HG02763 (cell line): ENCODE measurements at regions not wholly inside any gene's neighbourhood (a gene's known extent, or its start where the extent isn't known, plus 50 kb on each side); places are given as distances from the start of the nearest gene placed in this dataset.

Experiments used
- ATAC-seq: cut with Tn5 transposase; IDR thresholded peaks from one replicate; pipeline ENCODE4 v1.9.1; 2021; ENCODE audit warnings: mild to moderate bottlenecking, moderate library complexity; ENCODE audit not compliant: unreplicated experiment

DNA sequence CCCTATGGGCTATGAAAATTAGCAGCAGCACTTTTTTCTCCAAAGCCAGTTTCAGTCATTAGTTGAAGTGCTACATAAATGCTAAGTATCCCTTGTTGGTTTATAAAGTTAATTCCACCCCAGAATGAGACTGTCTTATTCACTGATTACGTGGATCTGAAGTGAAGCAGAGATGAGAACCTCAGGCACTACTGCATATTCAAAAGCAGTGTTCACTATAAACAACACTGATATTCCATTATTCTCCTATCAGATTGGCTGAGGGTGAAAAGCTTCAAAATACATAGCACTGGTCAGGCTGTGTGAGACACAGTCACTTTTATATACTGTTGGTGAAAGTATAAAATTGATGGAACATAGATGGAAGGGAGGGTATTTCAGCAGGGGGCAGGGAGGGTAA is 395.7 kb upstream of the RARB start:
- no peak for ATAC-seq

DNA sequence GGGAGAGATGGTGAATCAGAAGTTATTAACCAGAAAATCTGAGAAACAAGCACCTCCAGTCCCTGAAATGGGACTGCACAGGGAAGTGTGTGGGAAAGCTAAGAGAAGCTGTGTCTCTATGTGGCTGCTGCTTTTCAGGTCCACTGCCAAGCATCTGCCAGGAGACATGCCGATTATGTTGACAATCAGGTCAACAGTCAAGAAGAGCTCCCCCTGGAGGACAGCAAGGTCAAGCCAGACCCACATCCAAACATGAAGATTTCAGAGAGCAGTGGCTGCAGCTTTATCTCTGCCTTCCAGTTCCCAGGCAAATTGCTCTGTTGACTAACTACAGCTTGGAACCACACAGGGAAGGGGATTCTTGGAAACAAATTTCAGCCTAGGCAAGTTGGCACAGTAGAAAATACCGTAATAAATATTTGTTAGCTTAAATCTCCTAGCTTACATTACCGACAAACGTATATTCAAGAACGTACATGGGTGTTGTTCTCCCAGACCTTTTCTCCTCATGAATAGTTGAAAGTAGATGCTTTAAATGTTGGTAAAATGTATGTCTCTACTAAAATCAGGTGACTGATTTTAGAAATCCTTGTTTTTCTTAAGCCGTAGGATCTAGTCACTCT is 394.5 kb upstream of the RARB start:
- no peak for ATAC-seq

- no peak for ATAC-seq
These were observed 392.5 kb upstream of the RARB start for GRCh38 chr3:25035526-25035925.

DNA sequence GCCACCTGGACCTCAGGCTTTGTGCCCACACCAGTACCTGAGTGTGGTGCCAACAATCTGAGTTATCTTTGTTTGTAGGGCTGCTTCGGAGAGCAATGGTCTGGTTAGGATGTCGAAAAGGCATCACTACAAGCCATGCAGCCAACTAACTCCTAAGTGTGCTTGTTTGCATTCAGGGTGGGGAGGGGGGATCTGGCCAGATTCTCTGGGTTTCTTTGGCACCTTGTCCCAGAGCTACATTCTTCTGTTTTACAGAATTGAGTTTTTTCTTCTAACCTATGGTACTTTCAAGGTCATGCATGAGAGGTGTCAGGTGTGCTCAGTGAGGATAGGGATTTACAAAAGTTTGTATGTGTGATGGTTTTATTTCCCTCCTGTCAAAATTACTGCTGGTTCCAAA is 391.4 kb upstream of the RARB start:
- ATAC-seq: no peak

- ATAC-seq: no peak
These were observed 391.0 kb upstream of the RARB start for GRCh38 chr3:25037049-25037547.

DNA sequence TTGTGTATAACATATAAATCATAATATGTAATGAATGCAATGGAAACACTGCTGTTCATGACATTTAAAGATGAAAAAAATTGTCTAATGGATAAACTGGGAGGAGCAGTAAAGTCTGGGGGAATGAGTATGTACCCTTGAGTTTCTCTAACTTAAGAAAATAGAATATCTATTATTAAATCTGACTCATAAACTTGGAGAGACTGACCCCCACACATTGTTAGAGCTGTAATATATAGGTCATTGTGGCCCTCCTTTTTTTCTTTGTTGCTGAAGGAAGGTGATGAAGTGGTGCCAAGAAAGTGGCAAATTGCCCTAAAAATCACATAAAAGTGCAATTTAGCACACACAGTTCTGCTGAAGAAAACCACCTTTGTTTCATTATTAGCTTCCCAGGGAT is 389.8 kb upstream of the RARB start:
- no peak for ATAC-seq

DNA sequence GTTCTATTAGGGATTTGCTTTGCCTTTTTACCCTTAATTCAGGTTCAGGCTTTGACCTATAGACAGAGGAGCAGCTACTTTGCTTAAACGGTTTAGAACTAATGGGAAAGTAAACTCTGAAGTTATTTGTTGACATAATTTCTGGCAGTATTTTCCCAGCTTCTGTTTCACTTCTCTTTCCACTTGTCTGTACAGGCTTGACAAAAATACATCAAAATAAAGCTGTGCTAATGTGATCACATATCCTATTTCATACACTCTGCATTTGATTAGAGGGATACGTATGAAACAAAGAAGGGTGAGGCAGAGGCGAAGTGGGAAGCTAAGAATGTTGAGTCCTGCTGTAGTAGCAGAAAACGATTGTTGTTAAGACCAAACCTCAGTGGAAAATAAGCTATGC is 389.1 kb upstream of the RARB start:
- ATAC-seq: no peak

GRCh38 chr3:25040748-25041147 is 387.3 kb upstream of the RARB start:
- no peak for ATAC-seq

GRCh38 chr3:25041871-25042584 is 386.0 kb upstream of the RARB start:
- no peak for ATAC-seq

DNA sequence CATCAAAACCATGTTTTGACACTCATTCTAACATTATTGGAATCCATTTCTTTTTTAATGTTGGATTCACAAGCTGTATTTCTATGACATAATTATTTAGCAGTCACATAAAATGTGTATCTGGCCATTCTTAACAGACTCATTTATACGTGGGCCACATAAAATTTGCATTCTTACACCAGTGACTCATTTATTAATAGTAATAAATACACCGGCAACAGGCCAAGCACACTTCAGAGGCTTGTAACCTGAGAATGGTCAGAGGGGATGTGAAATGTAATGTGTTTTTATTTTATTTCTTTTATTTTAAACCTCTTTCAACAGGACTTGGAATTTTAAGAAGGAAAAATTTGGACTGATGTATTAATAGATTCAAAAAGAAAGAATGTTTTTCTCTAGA is 384.9 kb upstream of the RARB start:
- no peak for ATAC-seq

DNA sequence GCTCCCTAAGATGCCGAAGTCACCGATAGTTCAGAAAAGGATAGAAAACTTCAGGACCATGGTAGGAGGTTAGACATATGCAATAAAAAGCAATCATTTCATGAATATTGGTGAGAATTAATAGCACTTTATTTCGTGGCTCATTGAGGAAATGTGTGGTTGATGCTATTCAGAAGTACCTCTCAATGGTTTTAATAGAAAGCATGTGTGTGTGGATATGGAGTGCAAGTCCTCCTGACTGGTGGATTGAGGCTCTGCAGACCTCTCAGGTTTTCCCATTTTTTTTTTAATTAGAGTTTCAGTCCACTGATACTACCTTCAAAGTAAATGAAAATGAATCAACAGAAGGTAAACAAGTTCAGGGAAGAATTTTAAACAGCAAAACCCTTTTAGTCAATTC is 384.3 kb upstream of the RARB start:
- ATAC-seq: no peak

- ATAC-seq: no peak
These were observed 383.0 kb upstream of the RARB start for GRCh38 chr3:25044762-25045710.

GRCh38 chr3:25046911-25047771 is 380.9 kb upstream of the RARB start:
- no peak for ATAC-seq

DNA sequence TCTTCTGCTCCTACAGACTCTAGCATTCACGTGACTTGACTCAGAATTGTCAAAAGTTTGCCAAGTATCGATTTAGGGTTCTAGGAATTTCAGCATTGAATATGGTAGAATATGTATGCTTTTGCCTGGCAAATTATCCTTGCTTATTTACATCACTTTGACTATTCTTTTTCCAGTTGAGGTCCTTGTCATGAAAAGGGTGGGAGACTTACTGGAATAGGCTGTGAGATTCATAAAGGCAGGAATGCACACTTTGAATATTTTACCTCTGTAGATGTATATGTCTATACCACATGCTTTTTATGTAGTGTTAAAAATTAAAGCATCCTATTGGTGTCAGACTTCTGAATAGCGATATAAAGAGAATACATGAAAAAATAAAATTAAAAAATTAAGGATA is 378.8 kb upstream of the RARB start:
- ATAC-seq: no peak

- ATAC-seq: no peak
These were observed 374.7 kb upstream of the RARB start for GRCh38 chr3:25053360-25053759.

GRCh38 chr3:25056036-25056755 is 371.9 kb upstream of the RARB start:
- no peak for ATAC-seq

- ATAC-seq: no peak
These were observed 371.2 kb upstream of the RARB start for GRCh38 chr3:25056803-25057351.

DNA sequence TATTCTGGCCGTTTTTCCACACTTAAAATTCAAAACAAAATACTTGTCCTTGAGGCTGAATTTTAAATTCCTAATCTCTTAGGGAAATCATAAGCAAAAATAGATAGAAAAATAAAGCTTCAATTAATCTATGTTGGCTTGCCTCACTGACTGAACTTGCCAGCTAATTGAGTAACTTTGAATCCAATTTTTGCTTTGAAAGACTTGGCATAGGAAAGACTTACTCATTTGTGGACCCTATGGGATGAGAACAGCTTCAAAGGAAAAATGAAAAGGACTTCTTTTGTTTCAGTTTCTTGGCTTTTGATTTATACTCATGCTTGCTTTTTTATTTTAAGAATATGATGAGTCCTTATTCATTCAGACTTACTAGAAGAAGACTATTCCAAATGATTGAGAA is 370.7 kb upstream of the RARB start:
- ATAC-seq: no peak

DNA sequence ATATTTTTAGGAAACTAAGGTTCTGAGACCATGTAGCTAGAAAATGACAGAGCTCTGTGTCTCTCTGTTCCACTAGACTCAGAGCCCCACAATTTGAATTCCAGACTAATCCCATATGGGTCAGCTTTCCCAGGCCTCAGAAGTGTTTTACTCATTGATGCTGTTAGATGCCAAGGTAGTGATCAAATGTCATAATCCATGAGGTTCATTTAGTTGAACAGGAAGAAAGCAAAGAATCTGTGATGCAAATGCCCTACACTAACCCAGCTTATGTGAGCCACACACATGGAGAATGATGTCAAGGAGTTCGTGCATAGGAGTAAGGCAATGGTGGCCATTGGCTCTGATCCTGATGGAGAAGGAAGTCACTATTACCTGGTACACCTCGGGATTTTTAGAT is 363.4 kb upstream of the RARB start:
- ATAC-seq: no peak

DNA sequence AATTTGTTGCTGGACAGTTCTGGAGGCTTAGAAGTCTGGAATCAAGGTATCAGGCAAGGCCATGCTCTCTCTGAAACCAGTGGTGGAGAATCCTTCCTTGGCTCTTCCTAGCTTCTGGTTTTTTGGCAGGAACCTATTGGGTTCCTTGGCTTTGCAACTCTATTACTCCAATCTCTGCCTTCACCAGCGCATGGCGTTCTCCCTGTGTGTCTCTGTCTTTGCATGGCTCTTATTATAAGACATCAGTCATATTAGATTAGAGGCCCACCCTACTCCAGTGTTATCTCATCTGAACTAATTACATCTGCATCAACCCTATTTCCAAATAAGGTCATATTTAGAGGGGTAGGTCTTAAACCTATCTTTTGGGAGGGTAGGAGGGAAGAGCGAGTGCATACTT is 358.1 kb upstream of the RARB start:
- no peak for ATAC-seq
